Prostate gland (tissue), 2 donors: ENCODE measurements at regions not wholly inside any gene's neighbourhood (a gene's known extent, or its start where the extent isn't known, plus 50 kb on each side); places are given as distances from the start of the nearest gene placed in this dataset.

Source experiments
- DNase-seq: peaks from one replicate; pipeline ENCODE4 v3.0.0-alpha.2; 2019; ENCODE audit warnings: low spot score
- H3K27ac ChIP-seq, 2 donors: fragments of 200-600 bp; sonication (generic); 2 replicates each; pipeline ENCODE4 v1.5.1; 2017 to 2019
- H3K27me3 ChIP-seq: fragments of 200-600 bp; sonication (generic); replicated peaks from 2 replicates; pipeline ENCODE4 v1.5.1; 2019; ENCODE audit not compliant: insufficient read depth
- H3K36me3 ChIP-seq, 2 donors: fragments of 200-600 bp; sonication (generic); 1 replicate in 1 of 2; 2 replicates in 1 of 2; pipeline versions ENCODE4 v1.5.1 to v1.8.1; 2017 to 2019
- H3K4me1 ChIP-seq: fragments of 200-600 bp; sonication (generic); replicated peaks from 2 replicates; pipeline ENCODE4 v1.5.1; 2019
- H3K4me3 ChIP-seq, 2 donors: fragments of 200-600 bp; sonication (generic); 2 replicates each; pipeline ENCODE4 v1.5.1; 2017 to 2019
- H3K9me3 ChIP-seq: fragments of 200-600 bp; sonication (generic); 2 replicates; pipeline ENCODE4 v1.5.1; 2017
- CTCF ChIP-seq, 4 experiments: fragments of 200-600 bp in 2 of 4; fragments of 450-650 bp in 2 of 4; sonication (generic) in 2 of 4; IDR thresholded peaks; 1 replicate in 3 of 4; 2 replicates in 1 of 4; pipeline ENCODE4 v1.5.1; 2016 to 2019; ENCODE audit warnings: antibody characterized with exemption in 4 of 4, mild to moderate bottlenecking in 2 of 4, moderate library complexity in 2 of 4
- POLR2A ChIP-seq: fragments of 450-650 bp; IDR thresholded peaks from one replicate; pipeline ENCODE4 v1.6.1; 2016; ENCODE audit warnings: antibody characterized with exemption, mild to moderate bottlenecking
- POLR2AphosphoS5 ChIP-seq: sonication (generic); formaldehyde crosslinking; IDR thresholded peaks from one replicate; pipeline ENCODE4 v1.6.1; 2017; ENCODE audit warnings: antibody characterized with exemption
- WGBS: methylation state at CpG from one replicate; pipeline ENCODE4 v1.1.5; 2018; 5-methylcytosine and 5-hydroxymethylcytosine counted together
- intact Hi-C: fragments of 100-400 bp; cut with DNase I; formaldehyde crosslinking; loops from one replicate; pipeline ENCODE4 v1.14.2; 2022

- Histone ChIP-seq H3K9me3 (no peaks in the 10 kb centered on the region), H3K27ac (no peak overlapping the region), H3K4me1 (no peaks in the 10 kb centered on the region), H3K36me3 (no peaks in the 10 kb centered on the region), H3K27me3 (no peaks in the 10 kb centered on the region), H3K4me3 (no peak overlapping the region)
- WGBS = 47% methylated on average over 2 of the region's 2 CpGs
- intact Hi-C loops = no loop called here
- TF ChIP-seq POLR2AphosphoS5 = no peak
- DNase-seq = no peak
Measured at GRCh38 chr12:58174316-58174715, 232.9 kb downstream of the ATP23 start.

GRCh38 chr12:58176296-58176869, 235.0 kb downstream of the ATP23 start:
- Histone ChIP-seq H3K27ac (no peak overlapping the region), H3K36me3 (no peaks in the 10 kb centered on the region), H3K4me1 (no peaks in the 10 kb centered on the region), H3K9me3 (no peaks in the 10 kb centered on the region), H3K4me3 (no peak overlapping the region), H3K27me3 (no peaks in the 10 kb centered on the region)
- DNase-seq = peak; percentile 11
- intact Hi-C loops = no loop called here
- WGBS = 58% methylated on average over 7 of the region's 7 CpGs
- TF ChIP-seq CTCF (IDR thresholded peaks at IDR 0.05) (peak in 2 of 4 experiments; percentile 11 to 37), POLR2AphosphoS5 (no peak)

DNA sequence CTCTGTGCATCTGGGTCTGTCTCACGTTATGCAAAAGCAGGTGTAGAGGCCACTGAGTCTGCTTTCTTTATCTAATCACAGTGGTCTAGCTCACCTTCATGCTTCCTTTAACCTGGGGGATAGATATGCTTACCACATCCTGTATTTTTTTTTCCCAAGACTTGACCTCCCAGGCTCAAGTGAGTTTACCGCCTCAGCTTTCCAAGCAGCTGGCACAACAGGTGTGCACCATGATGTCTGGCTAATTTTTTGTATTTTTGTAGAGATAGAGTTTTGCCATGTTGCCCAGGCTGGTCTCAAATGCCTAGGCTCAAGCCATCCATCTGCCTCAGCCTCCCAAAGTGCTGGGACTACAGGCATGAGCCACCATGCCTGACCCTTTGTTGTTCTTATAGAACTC, 236.0 kb downstream of the ATP23 start:
- 94% methylated on average over 2 of the region's 2 CpGs for WGBS
- Histone ChIP-seq H3K4me3 (no peak overlapping the region), H3K9me3 (no peaks in the 10 kb centered on the region), H3K27ac (no peak overlapping the region), H3K36me3 (no peaks in the 10 kb centered on the region), H3K27me3 (no peaks in the 10 kb centered on the region), H3K4me1 (no peaks in the 10 kb centered on the region)
- intact Hi-C loops = no loop called here
- no peak for DNase-seq
- no peak for TF ChIP-seq POLR2AphosphoS5
- no peak for TF ChIP-seq CTCF (IDR thresholded peaks at IDR 0.05)
- no peak for TF ChIP-seq POLR2A

GRCh38 chr12:58184212-58184611, 242.8 kb downstream of the ATP23 start:
- TF ChIP-seq POLR2A = no peak
- TF ChIP-seq CTCF (IDR thresholded peaks at IDR 0.05) = no peak
- no peak for TF ChIP-seq POLR2AphosphoS5
- no peak for DNase-seq
- Histone ChIP-seq H3K27me3 (no peaks in the 10 kb centered on the region), H3K4me1 (no peaks in the 10 kb centered on the region), H3K9me3 (no peaks in the 10 kb centered on the region), H3K27ac (no peak overlapping the region), H3K4me3 (no peak overlapping the region), H3K36me3 (no peaks in the 10 kb centered on the region)
- intact Hi-C loops = no loop called here

DNA sequence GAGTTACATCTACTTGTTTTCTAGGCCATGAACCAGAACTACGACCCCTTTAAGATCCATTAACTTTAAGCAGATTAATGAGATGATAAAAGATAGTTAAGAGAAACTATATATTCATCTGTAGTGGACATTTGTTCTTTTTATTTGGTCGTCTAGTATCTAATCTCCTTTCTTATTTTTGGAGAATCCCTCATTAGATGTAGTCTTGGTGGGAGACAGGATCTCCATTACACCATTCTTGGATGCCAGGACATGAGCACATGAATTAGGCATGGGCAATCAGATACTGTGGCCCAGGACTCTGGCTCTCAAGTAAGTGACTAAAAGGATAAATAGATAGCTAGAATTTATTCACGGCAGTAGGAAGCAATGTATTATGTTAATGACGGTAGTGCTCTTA, 245.0 kb downstream of the ATP23 start:
- Histone ChIP-seq H3K4me1 (no peaks in the 10 kb centered on the region), H3K27ac (no peak overlapping the region), H3K36me3 (no peaks in the 10 kb centered on the region), H3K9me3 (no peaks in the 10 kb centered on the region), H3K27me3 (no peaks in the 10 kb centered on the region), H3K4me3 (no peak overlapping the region)
- TF ChIP-seq POLR2AphosphoS5 (no peak), CTCF (IDR thresholded peaks at IDR 0.05) (no peak), POLR2A (no peak)
- 70% methylated on average over 4 of the region's 4 CpGs for WGBS
- DNase-seq = no peak
- intact Hi-C loops = no loop called here
